Fibroblast of lung (primary cell): ENCODE measurements at regions not wholly inside any gene's neighbourhood (a gene's known extent, or its start where the extent isn't known, plus 50 kb on each side); places are given as distances from the start of the nearest gene placed in this dataset.
A peak's percentile ranks its signal among the peaks of the same experiment; 100 is the strongest.
"Not testable (repeated sequence)": the region's sequence is repeated elsewhere in the genome, so short reads cannot be mapped to it uniquely, and the experiment has no call there.

Experiments used
- DNase-seq, 2 donors: peaks; one replicate each; pipeline versions ENCODE4 v3.0.0 to v3.0.0-alpha.2; 2010; ENCODE audit warnings: low read depth in 2 of 2
- H2AFZ ChIP-seq: 2 replicates; pipeline ENCODE4 v1.5.1; 2012; ENCODE audit warnings: low read length, control low read depth, inconsistent platforms
- H3K27ac ChIP-seq: 2 replicates; pipeline ENCODE4 v1.5.1; 2011; ENCODE audit warnings: low read length, control low read depth; ENCODE audit not compliant: insufficient read depth
- H3K27me3 ChIP-seq: 2 replicates; pipeline ENCODE4 v1.5.1; 2011; ENCODE audit warnings: mild to moderate bottlenecking, low read length; ENCODE audit not compliant: control insufficient read depth, insufficient read depth
- H3K36me3 ChIP-seq: 2 replicates; pipeline ENCODE4 v1.5.1; 2011; ENCODE audit warnings: low read length; ENCODE audit not compliant: control insufficient read depth, insufficient read depth
- H3K4me1 ChIP-seq: 2 replicates; pipeline ENCODE4 v1.5.1; 2011; ENCODE audit warnings: low read length; ENCODE audit not compliant: control insufficient read depth, insufficient read depth; ENCODE audit errors: extremely low read depth
- H3K4me2 ChIP-seq: 2 replicates; pipeline ENCODE4 v1.5.1; 2011; ENCODE audit warnings: low read length, control low read depth; ENCODE audit not compliant: insufficient read depth; ENCODE audit errors: extremely low read depth
- H3K4me3 ChIP-seq, 4 experiments: fragments of 200-600 bp in 1 of 4; sonication (generic) in 1 of 4; replicated peaks in 1 of 4; 2 replicates each; pipeline ENCODE4 v1.5.1; 2011 to 2016; ENCODE audit warnings: low read length in 4 of 4, low read depth in 3 of 4, mild to moderate bottlenecking in 3 of 4, control low read depth in 2 of 4, inconsistent platforms in 1 of 4, mixed read lengths in 1 of 4; ENCODE audit not compliant: insufficient read depth in 1 of 4; ENCODE audit errors: control extremely low read depth in 1 of 4
- H3K79me2 ChIP-seq: 2 replicates; pipeline ENCODE4 v1.5.1; 2012; ENCODE audit warnings: mild to moderate bottlenecking, low read length, inconsistent platforms; ENCODE audit not compliant: control insufficient read depth, insufficient read depth
- H3K9ac ChIP-seq: 2 replicates; pipeline ENCODE4 v1.5.1; 2011; ENCODE audit warnings: mild to moderate bottlenecking, low read length, control low read depth; ENCODE audit not compliant: insufficient read depth
- H3K9me3 ChIP-seq: 2 replicates; pipeline ENCODE4 v1.5.1; 2012; ENCODE audit warnings: low read depth, low read length; ENCODE audit not compliant: control insufficient read depth, insufficient read depth
- H4K20me1 ChIP-seq: 2 replicates; pipeline ENCODE4 v1.5.1; 2011; ENCODE audit warnings: low read length; ENCODE audit not compliant: control insufficient read depth, insufficient read depth; ENCODE audit errors: extremely low read depth
- CTCF ChIP-seq, 2 donors: IDR thresholded peaks in 1 of 2; conservative IDR thresholded peaks in 1 of 2; 1 replicate in 1 of 2; 2 replicates in 1 of 2; pipeline ENCODE4 v1.5.1; 2011 to 2012; ENCODE audit warnings: low read length in 2 of 2, control low read depth in 1 of 2, inconsistent platforms in 1 of 2, low read depth in 1 of 2, mild to moderate bottlenecking in 1 of 2
- EZH2 ChIP-seq: IDR thresholded peaks from 2 replicates; pipeline ENCODE4 v1.5.1; 2012; ENCODE audit warnings: low read length, control low read depth, mild to moderate bottlenecking; ENCODE audit errors: missing control alignments

GRCh38 chr3:178117641-178118040 is 418.6 kb upstream of the KCNMB2 start:
- H3K9me3 ChIP-seq = no peaks in the 10 kb centered on the region
- DNase-seq = no peak
- no peak overlapping the region for H3K9ac ChIP-seq
- H3K36me3 ChIP-seq = no peaks in the 10 kb centered on the region
- H3K4me1 ChIP-seq = no peaks in the 10 kb centered on the region
- no peak overlapping the region for H2AFZ ChIP-seq
- H3K4me2 ChIP-seq = no peak overlapping the region
- no peak overlapping the region for H3K4me3 ChIP-seq
- TF ChIP-seq EZH2 = no peak
- TF ChIP-seq CTCF (conservative IDR thresholded peaks at IDR 0.05 in 1 of 2, IDR thresholded peaks at IDR 0.05 in 1 of 2; ENCODE audit: low read depth in 1 of 2, low read length in 2 of 2) = no peak
- no peaks in the 10 kb centered on the region for H4K20me1 ChIP-seq
- H3K27ac ChIP-seq = no peak overlapping the region
- H3K79me2 ChIP-seq = no peaks in the 10 kb centered on the region
- H3K27me3 ChIP-seq = no peaks in the 10 kb centered on the region

- peak; percentile 69 to 89 for DNase-seq
- H3K4me2 ChIP-seq, H4K20me1 ChIP-seq, H3K4me3 ChIP-seq, H3K9me3 ChIP-seq, H3K27me3 ChIP-seq, H3K79me2 ChIP-seq, H3K9ac ChIP-seq, H3K27ac ChIP-seq, H3K36me3 ChIP-seq, H2AFZ ChIP-seq, H3K4me1 ChIP-seq: not testable (repeated sequence)
Measured at GRCh38 chr3:178119608-178120295, 416.5 kb upstream of the KCNMB2 start.

GRCh38 chr3:178120367-178120766 is 415.9 kb upstream of the KCNMB2 start:
- Histone ChIP-seq H3K9ac (no peak overlapping the region), H3K27me3 (no peaks in the 10 kb centered on the region), H3K4me2 (no peak overlapping the region), H3K36me3 (no peaks in the 10 kb centered on the region), H4K20me1 (no peaks in the 10 kb centered on the region), H2AFZ (no peak overlapping the region), H3K4me3 (no peak overlapping the region), H3K79me2 (no peaks in the 10 kb centered on the region), H3K9me3 (no peaks in the 10 kb centered on the region), H3K4me1 (no peaks in the 10 kb centered on the region), H3K27ac (no peak overlapping the region)
- no peak for DNase-seq
- no peak for TF ChIP-seq CTCF (conservative IDR thresholded peaks at IDR 0.05 in 1 of 2, IDR thresholded peaks at IDR 0.05 in 1 of 2; ENCODE audit: low read depth in 1 of 2, low read length in 2 of 2)
- TF ChIP-seq EZH2 = no peak
